ENCODE measurements at regions not wholly inside any gene's neighbourhood (a gene's known extent, or its start where the extent isn't known, plus 50 kb on each side); places are given as distances from the start of the nearest gene placed in this dataset.
"Not testable (repeated sequence)": the region's sequence is repeated elsewhere in the genome, so short reads cannot be mapped to it uniquely, and the experiment has no call there.

DNA sequence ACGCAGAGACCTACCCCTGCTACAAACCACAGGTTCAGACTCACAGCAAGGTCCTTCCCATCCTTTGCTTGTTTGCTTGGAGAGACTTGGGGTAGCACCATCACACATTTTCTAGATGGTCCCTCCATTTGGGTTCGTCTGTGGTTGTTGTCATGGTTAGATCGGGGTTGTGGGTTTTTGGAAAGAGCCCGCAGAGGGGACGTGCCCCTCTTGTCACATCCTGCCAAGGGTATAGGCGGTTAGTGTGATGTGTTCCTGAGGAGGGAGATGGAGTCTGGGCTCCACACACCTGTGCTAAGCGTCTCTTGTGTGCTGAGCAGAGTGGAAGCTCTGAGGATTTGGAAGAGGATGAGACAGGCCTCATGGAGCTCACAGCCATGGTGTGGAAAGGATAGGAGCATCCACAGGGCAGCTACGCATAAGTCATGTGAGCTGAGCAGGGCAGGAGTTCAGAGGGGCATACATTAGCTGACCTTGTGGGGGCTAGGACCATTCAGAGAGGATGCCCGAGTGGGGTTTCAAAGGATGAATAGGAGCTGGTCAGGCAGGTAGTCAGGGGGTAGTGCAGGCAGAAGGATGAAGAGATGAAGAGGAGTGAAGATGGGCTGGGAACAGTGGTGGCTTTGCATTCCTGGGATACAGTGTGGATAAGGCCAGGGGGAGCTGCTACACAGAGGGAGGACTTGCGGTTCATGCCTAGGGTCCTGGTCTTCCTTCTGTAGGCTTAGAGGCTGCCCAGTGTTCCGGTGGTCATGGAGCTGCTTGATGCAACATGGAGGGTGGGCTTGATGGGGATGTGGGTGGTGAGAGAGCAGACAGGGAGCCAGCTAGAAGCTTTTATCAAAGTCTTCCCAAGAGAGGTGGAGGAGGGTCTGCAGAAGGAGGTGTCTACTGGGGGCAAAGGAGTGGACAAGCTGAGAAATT is 62.9 kb downstream of the ACKR3 start:
- no peak for DNase-seq (ENCODE audit: low spot score)

DNA sequence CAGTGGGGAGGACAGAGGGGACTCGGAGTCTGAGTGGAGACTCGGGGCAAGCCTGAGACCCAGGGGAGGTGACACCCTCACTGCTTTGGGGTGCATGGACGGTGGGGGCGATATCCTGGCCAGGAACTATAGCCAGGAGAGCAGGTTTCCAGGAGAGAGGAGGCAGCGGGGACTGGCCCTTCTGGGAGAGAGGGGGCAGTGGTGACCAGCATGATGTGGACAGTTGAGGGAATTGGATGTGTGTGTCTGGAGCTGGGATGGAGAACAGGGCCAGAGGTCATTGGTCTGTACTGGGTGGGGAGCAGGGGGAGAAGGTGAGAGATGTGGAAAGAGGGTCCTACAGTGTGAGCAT is 63.6 kb downstream of the ACKR3 start:
- DNase-seq (ENCODE audit: low spot score): no peak

DNA sequence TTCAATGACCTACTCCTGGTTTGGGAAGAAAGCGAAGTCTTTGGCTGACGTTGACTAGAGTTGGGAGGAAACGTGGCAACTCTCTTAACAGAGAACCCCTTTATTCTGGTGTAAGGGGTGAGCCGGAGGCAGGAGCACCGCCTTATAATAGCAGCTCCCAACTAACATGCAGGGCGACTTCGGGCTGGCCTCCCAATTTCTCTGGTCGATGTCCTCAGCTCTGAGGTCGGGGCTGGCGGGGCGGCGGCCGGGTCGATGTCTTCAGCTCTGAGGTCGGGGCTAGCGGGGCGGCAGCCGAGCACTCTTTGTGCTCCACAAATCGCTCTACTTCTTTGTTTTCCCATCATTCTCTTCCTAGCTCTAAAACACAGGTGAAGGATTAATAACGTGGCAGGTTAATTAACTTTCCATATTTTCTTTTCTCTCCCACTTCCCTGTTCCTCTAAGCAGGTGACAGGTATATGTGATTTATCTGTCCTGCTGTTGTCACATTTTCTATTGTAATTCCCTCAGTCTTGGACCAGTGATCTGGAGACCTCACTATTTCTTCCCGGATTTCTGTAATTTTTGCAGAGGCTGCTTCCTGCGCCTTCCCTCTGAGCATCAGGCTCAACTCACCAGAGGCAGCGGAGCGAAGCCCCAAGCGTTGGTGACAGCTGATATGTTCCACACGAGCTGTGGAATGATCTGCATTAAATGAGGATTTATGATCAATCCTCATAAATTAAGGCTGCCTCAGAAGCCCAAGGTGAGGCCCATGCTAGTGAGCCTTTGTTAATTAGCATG is 64.3 kb downstream of the ACKR3 start:
- DNase-seq (ENCODE audit: low spot score): no peak

DNA sequence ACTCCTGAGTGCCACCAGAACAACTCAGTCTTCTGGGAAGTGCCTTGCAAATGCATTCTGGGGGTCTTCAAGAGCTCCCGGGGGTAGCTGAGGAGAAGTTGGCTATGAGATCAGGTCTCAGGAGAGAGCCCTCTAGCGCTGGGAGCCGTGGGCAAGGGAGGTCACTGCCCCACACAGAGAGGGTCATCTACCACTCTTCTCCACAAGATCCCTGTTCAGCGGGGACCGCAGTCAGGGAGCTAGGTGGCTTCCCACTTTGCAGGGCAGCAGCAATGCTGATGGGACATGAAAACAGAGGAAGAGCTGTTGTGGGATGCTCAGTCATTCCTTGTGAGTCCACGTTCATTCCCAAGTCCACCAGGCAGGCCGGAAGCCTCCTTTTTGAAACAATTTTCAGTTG is 66.6 kb downstream of the ACKR3 start:
- no peak for DNase-seq (ENCODE audit: low spot score)

DNA sequence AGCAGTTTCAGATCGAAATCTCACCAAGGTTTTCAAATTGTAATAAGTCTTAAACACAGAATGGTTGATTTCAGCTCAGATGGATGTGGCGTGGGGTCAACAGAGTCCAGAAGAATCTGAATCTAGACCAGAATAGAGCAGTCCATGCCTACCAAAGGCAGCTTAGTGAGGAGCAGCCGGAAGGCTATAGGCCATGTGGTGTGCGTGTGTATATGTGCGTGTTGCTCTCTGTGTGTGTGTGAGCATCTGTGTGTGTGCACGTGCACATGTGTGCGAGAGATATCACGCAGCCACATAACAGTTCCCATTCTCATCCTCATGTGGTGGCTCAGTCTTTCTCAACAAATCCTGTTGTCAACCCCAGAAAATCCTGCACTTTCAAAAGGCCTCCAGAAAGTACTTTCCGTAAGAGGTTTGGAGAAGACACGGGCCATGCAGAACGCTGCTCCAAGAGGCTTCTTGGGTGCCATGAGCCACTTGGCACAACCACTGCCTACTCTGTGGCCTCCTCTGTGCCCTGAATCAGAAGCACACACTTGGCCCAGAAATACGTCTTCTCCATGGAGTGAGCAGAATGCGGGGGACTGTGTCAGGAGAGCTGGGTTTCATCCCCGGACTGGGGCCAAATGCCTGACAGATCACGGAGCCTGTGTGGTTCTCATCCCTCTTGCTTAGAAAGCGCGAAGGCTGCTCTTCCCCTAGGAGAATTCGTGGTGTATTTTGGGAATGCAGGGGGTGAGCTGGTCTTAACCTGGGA is 67.3 kb downstream of the ACKR3 start:
- DNase-seq (ENCODE audit: low spot score): no peak

DNA sequence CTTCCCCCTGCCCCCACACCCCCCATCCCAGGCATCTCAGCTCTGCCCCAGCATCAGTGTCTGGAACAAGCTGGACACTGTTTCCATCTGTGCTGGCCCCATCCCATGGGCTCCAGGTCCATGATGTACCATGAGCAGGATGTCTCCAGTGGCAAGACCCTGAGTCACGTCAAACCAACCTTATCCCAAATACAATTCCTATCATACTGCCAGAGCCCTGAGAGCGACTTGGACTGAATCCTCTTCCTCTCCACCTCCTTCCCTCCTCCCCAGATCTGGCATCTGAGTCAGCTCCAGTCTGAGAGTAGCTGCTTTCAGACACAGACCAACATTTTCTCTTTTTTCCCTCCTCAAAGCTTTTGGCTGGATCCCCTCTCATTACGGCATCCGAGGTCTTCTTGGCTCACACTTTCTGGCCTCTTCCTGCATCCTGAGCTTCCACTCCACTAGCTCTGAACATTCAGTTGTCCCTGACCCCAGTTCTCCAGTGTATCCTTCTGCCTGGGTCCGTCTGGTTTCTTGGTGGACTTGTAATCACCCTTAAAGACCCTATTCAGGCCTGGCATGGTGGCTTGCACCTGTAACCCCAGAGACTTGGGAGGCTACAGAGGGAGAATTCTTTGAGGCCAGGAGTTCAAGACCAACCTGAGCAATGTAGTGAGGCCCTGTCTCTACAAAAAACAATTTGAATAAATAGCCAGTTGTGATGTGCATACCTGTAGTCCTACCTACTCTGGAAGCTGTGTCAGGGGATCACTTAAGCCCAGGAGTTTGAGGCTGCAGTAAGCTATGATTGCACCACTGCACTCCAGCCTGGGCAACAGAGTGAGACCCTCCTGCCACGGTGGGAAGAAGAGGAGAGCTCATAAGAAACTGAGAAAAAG is 68.3 kb downstream of the ACKR3 start:
- no peak for DNase-seq (ENCODE audit: low spot score)

DNA sequence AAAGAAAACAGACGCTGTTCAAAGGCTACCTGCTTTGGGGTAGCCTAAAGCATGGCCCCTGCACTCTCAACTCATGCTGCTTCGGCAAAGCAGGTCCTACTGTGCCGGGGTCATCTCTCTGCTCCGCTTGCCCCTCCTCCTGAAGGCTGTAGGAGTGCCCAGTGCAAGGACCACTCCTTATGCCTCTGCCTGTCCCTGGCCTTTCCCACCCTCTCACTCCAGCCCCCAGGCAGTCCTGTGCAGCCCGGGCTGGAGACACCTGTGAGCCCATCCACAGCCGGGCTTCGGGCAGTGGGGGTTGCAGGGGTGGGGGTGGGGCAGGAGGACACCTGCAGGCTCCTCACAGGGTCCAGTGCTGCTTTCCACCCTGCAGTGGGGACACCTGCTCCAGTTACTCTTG is 69.1 kb downstream of the ACKR3 start:
- no peak for DNase-seq (ENCODE audit: low spot score)

DNA sequence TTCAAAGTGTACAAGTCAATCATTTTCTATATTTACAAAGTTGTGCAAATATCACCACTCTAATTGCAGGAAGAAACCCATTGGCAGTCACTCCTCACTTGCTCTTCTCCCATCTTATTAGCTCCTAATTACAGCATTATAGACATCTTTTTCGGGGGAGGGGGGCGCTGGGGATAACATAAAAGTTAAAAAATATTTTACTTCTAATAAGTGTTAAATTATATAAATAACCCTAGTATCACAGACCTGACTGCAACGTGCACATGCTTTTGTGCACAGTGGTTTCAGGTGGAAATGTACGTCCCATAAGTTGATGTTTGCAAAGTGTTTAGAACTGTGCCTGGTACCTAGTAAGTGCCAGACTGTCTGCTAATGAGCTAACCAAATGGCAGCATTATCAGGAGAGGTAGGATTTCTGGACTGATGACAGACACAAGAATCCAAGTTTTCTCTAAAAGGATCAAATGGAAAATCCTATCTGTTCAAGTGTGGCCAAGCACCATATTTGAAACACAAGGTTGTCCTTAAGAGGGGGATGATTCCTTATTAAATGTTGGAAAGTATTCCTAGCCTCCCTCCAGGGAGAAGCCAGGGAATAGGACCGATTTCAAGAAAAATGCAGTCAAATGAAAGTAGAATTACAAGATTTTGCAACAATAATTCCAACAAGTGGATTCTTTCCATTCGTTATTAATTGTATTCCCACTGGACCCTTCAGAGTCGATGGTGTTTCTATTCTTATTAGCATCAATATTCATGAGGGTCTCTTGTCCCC is 70.0 kb downstream of the ACKR3 start:
- DNase-seq (ENCODE audit: low spot score): no peak

DNA sequence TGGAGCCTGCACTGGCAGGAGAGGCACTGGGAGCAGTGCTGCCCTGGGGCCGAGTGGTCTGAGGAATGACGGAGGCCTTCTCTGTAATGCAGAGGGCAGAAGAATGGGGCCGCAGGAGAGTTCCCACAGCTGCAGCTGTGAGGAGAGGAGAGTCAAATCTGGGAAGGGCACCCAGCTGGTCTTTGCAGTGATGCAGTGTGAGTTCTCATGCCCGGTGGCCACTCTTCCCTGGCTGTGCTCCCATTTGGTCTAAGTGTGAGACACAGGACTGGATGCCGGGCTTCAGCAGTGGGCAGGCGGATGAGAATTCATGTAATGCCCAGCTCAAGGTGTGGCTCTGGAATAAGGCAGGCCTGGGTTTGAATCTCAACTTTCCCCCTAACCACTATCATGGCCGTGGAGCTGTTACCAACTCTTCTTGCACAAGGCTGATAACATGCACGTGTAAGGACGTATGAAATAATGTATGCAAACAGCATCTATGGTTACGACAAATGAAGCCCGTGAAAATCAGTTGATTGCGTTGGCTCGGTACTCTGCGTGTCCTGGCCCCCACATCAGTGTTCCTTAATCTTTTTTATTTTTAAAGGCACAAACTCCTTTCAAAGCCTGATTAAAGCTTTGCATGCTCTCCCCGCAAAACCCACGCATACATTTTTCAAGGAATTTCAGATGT is 71.6 kb downstream of the ACKR3 start:
- DNase-seq (ENCODE audit: low spot score): no peak

DNA sequence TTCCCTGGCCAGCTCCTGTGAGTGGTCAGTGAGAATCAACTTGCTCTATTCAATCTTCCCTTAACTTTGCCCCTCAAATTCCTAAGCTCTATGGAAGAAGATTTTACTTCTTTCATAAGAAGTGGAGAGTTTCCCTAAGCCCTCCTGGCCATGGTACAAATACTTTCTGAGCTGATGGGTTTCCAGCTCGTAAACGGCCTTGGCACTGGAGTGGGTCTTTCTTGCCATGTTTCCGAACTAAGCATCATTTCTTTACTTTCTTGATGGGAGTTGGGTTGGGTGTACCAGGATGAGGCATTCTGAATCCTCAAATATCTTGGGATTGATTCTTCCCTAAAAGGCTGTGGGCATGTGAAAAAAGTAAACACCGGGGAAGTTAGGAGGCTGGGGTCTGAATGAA is 72.5 kb downstream of the ACKR3 start:
- no peak for DNase-seq (ENCODE audit: low spot score)

DNA sequence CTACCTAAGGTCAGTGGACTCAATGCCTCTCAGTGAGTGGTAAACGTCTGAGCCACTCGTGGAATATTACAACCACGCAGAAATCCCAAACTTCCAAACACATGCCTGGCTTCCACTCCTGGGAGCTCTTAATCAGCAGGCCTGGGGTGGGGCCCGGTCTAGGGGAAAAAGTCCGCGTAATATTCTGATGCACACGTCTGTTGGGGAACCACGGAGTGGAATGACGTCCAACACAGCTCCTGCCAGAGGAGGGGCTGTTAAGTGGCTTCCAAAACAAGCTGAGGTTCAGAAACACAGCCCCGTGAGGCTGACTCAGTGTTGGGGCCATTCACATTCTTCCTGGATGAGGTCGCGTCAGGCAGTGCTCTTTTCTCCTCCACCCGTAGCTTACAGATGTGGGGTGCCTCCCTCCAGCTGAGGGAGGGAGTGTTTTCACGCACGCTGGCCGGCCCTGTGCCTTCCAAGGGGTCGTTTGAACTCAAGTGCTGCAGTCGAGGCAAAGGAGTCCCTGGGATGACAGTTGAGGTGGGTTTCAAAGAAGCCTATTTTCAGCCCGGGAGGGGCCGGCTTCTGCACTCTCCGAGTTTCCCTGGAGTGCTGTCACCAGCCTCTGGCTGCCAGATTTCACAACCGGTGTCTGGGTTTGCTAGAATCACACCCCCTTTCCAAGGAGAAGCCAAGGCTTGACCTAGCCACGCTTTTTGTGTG is 73.1 kb downstream of the ACKR3 start:
- DNase-seq (ENCODE audit: low spot score): no peak

DNA sequence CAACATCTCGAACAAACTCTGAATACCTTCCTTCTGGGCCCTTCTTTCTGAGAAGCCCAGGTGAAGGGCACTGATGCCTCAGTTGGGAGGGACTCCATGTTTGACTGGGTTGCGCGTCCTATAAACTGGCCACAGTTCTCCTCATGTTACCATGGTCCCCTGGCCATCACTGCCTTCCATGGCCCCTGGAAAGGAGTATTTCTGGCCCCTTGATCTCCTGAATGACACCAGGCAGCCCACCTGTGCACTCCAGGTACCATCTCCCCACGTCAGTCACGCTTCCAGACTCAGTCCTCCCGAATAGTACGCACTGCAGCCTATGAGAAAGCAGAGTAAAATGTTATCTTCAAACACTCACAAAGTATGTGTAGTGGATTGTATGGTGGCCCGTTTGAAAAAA is 73.9 kb downstream of the ACKR3 start:
- DNase-seq (ENCODE audit: low spot score): no peak

DNA sequence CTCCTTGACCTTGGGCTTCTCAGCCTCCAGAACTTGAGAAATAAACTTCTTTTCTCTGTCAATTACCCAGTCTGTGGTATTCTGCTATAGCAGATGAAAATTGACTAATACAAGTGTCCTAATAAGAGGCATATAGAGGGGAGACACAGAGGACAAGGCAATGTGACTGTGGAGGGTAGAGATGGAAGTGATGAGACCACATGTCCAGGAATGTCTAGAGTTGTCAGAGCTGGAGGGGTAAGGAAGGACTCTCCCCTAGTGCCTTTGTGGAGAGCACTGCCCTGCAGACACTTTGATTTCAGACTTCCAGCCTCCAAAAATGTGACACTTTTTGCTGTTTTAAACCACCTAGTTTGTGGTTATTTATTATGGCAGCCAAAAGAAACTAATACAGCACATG is 74.4 kb downstream of the ACKR3 start:
- no peak for DNase-seq (ENCODE audit: low spot score)

DNA sequence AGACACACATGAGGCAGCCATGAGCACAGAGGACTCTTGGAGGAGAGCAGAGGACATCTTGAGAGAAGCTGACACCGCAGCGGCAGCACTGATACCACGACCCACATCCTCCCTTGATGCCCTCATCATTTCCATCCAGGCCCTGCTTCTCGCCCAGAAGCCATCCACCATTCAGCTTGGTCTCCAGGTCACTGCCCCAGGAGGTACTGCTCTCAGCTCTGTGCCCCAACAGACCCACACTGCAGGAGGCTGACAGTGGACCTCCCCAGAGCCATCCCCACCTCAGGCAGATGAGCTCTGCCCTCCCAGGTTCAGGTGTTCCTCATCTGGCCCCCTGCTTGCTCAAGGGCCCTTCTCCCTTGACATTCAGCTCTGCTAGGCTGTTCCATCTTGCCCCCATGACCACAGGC is 74.9 kb downstream of the ACKR3 start:
- DNase-seq (ENCODE audit: low spot score): no peak

DNA sequence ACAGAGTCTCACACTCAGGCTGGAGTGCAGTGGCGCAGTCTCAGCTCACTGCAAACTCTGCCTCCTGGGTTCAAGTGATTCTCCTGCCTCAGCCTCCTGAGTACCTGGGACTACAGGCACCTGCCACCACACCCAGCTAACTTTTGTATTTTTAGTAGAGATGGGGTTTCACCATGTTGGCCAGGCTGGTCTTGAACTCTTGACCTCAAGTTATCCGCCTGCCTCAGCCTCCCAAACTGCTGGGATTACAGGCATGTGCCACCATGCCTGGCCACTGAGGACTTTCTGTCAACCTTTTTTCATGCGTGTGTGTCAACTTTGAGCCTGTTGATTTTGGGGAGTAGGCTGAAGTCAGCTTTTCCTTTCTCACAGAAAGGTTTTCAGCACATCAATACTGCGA is 75.5 kb downstream of the ACKR3 start:
- not testable (repeated sequence) for DNase-seq (ENCODE audit: low spot score)

DNA sequence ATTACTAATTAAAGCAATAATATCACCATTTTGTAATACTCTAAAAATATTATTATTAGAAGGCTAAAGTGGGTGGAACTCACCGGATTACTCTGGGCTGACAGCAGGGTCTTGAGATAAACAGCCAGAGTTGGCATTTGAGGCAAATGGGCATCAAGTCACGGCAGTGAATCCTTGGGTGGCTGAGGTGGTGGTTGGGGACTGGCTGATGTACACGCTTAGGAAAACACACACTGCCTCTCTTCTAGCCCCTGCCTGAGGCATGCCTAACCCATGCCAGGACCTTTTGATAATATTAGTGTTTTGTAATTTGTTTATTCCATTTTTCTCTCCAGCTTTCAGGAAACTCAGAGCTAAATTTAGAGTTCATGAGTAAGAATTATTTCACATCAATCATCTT is 76.8 kb downstream of the ACKR3 start:
- no peak for DNase-seq (ENCODE audit: low spot score)

DNA sequence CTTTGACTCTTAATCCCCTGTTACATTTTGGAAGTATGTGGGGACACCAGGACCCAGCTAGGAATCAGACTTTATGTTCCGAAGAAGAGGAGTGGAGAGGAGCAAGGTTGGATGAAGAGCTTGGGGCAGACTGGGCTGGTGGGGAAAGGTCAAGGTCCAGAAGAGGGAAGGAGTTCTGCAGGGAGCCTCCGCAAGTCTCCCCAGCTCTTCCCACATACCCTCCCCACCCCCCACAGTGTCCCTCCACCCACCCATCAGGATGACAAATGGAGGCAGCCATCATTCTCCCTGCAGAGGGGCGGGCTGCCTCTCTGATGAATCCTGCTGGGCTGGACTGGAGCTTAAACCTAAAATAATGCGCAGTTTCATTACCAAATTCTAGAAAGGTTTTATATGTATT is 77.2 kb downstream of the ACKR3 start:
- no peak for DNase-seq (ENCODE audit: low spot score)

DNA sequence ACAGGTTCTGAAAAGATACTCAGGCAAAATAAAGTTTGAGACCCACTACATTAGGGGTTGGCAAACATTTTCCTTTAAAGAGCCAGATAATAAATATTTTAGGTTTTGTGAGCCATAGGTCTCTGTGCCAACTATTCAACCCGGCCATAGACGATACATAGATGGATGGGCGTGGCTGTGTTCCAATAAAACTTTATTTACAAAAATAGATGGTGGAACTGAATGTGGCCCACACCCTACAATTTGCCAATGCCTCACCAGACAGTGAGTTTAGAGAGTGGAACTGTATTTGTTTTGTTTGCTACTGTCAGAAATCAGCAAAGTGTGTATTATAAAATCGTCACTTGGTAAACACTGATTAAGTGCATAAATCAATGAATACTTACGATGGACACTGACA is 78.0 kb downstream of the ACKR3 start:
- DNase-seq (ENCODE audit: low spot score): no peak

DNA sequence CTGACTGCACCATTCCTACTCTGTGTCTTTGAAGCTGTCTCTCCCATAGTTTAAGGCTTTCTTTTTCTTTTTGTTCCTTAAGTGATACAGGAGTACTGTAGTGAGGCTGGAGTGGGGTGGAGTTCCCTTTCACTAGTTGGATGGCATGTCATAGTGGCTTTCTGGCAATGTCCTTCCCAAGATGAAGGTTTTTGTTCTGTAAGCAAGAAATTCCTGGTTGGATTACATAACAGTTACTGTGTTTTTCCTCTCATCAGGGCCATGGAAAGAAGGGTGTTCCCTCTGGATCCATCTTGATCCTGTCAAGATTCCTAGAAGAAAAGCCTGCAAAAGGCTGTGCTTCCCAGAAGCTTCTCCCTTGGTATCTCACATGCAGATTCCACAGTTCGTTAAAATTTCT is 84.2 kb downstream of the ACKR3 start:
- DNase-seq (ENCODE audit: low spot score): no peak

DNA sequence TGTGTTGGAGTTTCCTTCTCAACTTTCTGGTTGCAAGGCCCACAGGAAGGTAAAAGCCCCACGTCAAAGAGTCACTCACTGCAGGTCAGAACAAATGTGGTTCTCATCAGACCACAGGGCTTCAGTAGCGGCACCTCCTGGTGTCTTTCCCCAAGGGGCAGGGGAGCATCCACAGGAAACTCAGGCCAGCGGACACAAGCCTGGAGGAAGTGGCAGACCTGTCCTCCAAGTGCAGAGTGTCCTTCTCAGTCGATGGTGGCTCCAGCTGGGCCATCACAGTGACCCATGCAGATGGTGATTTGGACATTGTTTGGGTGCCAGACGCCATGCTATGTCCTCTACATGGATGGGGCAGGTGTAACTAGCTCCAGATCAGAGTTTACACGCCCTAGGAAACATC is 84.9 kb downstream of the ACKR3 start:
- DNase-seq (ENCODE audit: low spot score): no peak

Measured in HuH-7 (cell line).